HEK293 (cell line): ENCODE measurements at regions not wholly inside any gene's neighbourhood (a gene's known extent, or its start where the extent isn't known, plus 50 kb on each side); places are given as distances from the start of the nearest gene placed in this dataset.

Experiments used
- ZNF792 ChIP-seq: fragments of 450-650 bp; formaldehyde crosslinking; IDR thresholded peaks from 2 replicates; pipeline ENCODE4 v1.5.1; 2016; ENCODE audit warnings: missing biosample characterization, missing genetic modification characterization
- TF ChIP-seq, protein P1 (sequence below): fragments of 450-650 bp; formaldehyde crosslinking; IDR thresholded peaks from 2 replicates; pipeline ENCODE4 v1.5.1; 2016; ENCODE audit warnings: missing biosample characterization, missing genetic modification characterization

- no peak for TF ChIP-seq ZNF792 (tag by site-specific recombination)
- TF ChIP-seq, protein P1, sequence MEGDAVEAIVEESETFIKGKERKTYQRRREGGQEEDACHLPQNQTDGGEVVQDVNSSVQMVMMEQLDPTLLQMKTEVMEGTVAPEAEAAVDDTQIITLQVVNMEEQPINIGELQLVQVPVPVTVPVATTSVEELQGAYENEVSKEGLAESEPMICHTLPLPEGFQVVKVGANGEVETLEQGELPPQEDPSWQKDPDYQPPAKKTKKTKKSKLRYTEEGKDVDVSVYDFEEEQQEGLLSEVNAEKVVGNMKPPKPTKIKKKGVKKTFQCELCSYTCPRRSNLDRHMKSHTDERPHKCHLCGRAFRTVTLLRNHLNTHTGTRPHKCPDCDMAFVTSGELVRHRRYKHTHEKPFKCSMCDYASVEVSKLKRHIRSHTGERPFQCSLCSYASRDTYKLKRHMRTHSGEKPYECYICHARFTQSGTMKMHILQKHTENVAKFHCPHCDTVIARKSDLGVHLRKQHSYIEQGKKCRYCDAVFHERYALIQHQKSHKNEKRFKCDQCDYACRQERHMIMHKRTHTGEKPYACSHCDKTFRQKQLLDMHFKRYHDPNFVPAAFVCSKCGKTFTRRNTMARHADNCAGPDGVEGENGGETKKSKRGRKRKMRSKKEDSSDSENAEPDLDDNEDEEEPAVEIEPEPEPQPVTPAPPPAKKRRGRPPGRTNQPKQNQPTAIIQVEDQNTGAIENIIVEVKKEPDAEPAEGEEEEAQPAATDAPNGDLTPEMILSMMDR (tag by site-specific recombination), result no peak
These were observed 1319.8 kb downstream of the TMEM121 start for GRCh38 chr14:106846218-106846617.
